Adrenal gland (tissue), 5 donors: ENCODE measurements at regions not wholly inside any gene's neighbourhood (a gene's known extent, or its start where the extent isn't known, plus 50 kb on each side); places are given as distances from the start of the nearest gene placed in this dataset.

Experiments used
- POLR2A ChIP-seq, 2 donors: fragments of 450-650 bp; IDR thresholded peaks; one replicate each; pipeline ENCODE4 v1.6.1; 2017; ENCODE audit warnings: antibody characterized with exemption in 2 of 2, mild to moderate bottlenecking in 2 of 2, moderate library complexity in 1 of 2
- TF ChIP-seq, protein P1 (sequence below), 6 experiments: fragments of 450-650 bp in 4 of 6; fragments of 200-600 bp in 2 of 6; sonication (generic) in 1 of 6; IDR thresholded peaks; 1 replicate in 5 of 6; 2 replicates in 1 of 6; pipeline versions ENCODE4 v1.5.1 to v1.8.0; 2016 to 2021; ENCODE audit warnings: antibody characterized with exemption in 6 of 6, mild to moderate bottlenecking in 2 of 6, moderate library complexity in 1 of 6
- donor health status: DM: no; HTN: no; CAD: no.

DNA sequence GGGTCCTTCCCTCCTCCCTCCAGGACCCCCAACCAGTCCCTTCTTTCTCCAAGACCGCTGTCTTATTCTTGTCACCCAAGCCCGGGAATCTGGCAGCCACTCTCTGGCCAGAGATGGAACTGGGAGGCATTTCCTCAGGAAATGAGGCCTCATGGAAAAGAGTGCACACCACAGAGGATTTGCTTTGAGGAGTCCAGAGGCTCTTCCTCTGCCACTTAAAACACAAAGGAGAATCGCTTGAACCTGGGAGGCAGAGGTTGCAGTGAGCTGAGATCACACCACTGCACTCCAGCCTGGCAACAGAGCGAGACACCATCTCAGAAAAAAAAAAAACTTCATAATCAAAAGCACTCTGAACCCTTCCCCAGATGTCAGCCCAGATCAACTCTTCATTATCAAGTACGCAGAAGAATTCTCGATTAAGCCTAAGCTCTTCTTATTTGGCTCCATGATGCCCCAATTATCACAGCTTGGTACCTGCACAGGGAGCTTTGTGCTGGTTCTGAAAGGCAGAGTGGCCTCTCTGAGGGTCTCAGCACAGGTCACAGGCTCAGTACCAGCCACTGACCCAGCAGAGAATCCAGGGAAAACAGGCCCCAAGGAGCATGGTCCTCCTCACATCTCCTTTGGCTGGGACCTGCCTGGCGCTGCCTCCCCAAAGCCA is 82.9 kb upstream of the MAFB start:
- TF ChIP-seq, protein P1, sequence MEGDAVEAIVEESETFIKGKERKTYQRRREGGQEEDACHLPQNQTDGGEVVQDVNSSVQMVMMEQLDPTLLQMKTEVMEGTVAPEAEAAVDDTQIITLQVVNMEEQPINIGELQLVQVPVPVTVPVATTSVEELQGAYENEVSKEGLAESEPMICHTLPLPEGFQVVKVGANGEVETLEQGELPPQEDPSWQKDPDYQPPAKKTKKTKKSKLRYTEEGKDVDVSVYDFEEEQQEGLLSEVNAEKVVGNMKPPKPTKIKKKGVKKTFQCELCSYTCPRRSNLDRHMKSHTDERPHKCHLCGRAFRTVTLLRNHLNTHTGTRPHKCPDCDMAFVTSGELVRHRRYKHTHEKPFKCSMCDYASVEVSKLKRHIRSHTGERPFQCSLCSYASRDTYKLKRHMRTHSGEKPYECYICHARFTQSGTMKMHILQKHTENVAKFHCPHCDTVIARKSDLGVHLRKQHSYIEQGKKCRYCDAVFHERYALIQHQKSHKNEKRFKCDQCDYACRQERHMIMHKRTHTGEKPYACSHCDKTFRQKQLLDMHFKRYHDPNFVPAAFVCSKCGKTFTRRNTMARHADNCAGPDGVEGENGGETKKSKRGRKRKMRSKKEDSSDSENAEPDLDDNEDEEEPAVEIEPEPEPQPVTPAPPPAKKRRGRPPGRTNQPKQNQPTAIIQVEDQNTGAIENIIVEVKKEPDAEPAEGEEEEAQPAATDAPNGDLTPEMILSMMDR (IDR thresholded peaks at IDR 0.05) = no peak
- TF ChIP-seq POLR2A (IDR thresholded peaks at IDR 0.05) = no peak
